Activated CD8-positive, alpha-beta T cell treated with anti-CD3 and anti-CD28 coated beads for 36 hours (primary cell): ENCODE measurements at regions not wholly inside any gene's neighbourhood (a gene's known extent, or its start where the extent isn't known, plus 50 kb on each side); places are given as distances from the start of the nearest gene placed in this dataset.
A peak's percentile ranks its signal among the peaks of the same experiment; 100 is the strongest.

Experiments used
- ATAC-seq: fragments of 200-7000 bp; cut with Tn5 transposase; one replicate; pipeline ENCODE4 v1.10.0; 2021; ENCODE audit warnings: mild to moderate bottlenecking, moderate library complexity
- CTCF ChIA-PET: fragments of 350-600 bp; sonication (Branson Sonifier 250); formaldehyde crosslinking; loops from one replicate; lab custom pipeline; 2021; ENCODE audit warnings: antibody characterized with exemption; lab: Charles Lee
- POLR2A ChIA-PET: fragments of 350-600 bp; sonication (Branson Sonifier 250); formaldehyde crosslinking; loops from one replicate; lab custom pipeline; 2021; ENCODE audit warnings: antibody characterized with exemption; lab: Charles Lee
- DNase-seq: peaks from one replicate; pipeline ENCODE4 v3.0.0-alpha.2; 2020
- H3K27ac Mint-ChIP-seq: one replicate; pipeline ENCODE4 v1.8.0; 2021; ENCODE audit warnings: mild to moderate bottlenecking, mixed read lengths
- H3K27me3 Mint-ChIP-seq: one replicate; pipeline ENCODE4 v1.8.0; 2021; ENCODE audit warnings: mixed read lengths
- H3K36me3 Mint-ChIP-seq: one replicate; pipeline ENCODE4 v1.8.0; 2021; ENCODE audit warnings: low read depth, mixed read lengths
- H3K4me1 Mint-ChIP-seq: one replicate; pipeline ENCODE4 v1.8.0; 2021; ENCODE audit warnings: low read depth, mixed read lengths
- H3K4me3 Mint-ChIP-seq: one replicate; pipeline ENCODE4 v1.8.0; 2021; ENCODE audit warnings: mild to moderate bottlenecking, moderate library complexity, mixed read lengths
- H3K9me3 Mint-ChIP-seq: one replicate; pipeline ENCODE4 v1.8.0; 2021; ENCODE audit warnings: mixed read lengths
- intact Hi-C: fragments of 100-400 bp; cut with micrococcal nuclease; formaldehyde crosslinking; loops from one replicate; pipeline ENCODE4 v1.10.0; 2022
- TF ChIP-seq, protein P1 (sequence below): fragments of 200-600 bp; IDR thresholded peaks from one replicate; pipeline ENCODE4 v1.8.0; 2022; ENCODE audit warnings: antibody characterized with exemption, mild to moderate bottlenecking

DNA sequence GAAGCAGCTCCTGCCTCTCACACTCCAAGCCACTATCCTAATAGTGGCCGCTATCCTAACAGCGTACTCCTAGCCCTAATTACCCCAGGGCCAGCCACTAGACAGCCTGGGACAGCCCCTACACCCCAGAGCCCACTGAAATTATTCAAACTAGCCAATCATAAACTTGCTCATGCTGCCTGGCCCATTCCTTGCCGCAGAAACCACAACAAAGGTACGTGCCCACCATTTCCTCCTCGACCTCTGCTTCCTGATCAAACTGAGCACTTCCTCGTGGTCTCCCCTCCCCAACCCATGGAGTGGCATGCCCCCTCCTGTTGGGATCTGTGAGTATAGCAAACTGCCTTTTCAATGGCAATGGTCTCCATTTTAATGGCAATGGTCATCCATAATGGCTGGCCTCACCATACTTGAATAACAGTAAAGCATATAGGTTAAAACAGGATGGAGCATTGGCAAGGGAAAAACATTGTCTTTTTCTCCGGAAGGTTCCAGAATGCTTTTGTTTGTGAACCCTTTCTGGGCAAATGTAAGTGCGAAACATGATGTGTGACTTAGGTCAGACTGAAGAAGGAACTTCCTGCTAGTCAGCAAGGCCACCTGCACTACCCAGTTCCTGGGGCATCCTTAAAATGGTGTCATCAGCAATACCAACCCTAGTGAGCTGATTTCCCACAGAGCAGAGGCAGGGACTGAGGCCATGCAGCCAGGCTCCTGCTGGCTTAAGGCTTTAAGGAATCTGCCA is 107.1 kb upstream of the ATP6AP2 start:
- ChIA-PET CTCF (no interaction called here), POLR2A (interaction anchor here (0.5 kb wide), 1 partner anchor 16 kb away, joined by 3 read pairs; no protein-coding TSS in a partner anchor)
- H3K4me3 Mint-ChIP-seq = no peak overlapping the region
- DNase-seq = peak; percentile 50
- no peaks in the 10 kb centered on the region for H3K36me3 Mint-ChIP-seq
- peak; percentile 48 for ATAC-seq
- TF ChIP-seq, protein P1, sequence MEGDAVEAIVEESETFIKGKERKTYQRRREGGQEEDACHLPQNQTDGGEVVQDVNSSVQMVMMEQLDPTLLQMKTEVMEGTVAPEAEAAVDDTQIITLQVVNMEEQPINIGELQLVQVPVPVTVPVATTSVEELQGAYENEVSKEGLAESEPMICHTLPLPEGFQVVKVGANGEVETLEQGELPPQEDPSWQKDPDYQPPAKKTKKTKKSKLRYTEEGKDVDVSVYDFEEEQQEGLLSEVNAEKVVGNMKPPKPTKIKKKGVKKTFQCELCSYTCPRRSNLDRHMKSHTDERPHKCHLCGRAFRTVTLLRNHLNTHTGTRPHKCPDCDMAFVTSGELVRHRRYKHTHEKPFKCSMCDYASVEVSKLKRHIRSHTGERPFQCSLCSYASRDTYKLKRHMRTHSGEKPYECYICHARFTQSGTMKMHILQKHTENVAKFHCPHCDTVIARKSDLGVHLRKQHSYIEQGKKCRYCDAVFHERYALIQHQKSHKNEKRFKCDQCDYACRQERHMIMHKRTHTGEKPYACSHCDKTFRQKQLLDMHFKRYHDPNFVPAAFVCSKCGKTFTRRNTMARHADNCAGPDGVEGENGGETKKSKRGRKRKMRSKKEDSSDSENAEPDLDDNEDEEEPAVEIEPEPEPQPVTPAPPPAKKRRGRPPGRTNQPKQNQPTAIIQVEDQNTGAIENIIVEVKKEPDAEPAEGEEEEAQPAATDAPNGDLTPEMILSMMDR = no peak
- H3K4me1 Mint-ChIP-seq = peaks cover 28% of the 10 kb centered on the region
- intact Hi-C loops = no loop called here
- no peaks in the 10 kb centered on the region for H3K9me3 Mint-ChIP-seq
- no peaks in the 10 kb centered on the region for H3K27me3 Mint-ChIP-seq
- H3K27ac Mint-ChIP-seq = no peak overlapping the region

DNA sequence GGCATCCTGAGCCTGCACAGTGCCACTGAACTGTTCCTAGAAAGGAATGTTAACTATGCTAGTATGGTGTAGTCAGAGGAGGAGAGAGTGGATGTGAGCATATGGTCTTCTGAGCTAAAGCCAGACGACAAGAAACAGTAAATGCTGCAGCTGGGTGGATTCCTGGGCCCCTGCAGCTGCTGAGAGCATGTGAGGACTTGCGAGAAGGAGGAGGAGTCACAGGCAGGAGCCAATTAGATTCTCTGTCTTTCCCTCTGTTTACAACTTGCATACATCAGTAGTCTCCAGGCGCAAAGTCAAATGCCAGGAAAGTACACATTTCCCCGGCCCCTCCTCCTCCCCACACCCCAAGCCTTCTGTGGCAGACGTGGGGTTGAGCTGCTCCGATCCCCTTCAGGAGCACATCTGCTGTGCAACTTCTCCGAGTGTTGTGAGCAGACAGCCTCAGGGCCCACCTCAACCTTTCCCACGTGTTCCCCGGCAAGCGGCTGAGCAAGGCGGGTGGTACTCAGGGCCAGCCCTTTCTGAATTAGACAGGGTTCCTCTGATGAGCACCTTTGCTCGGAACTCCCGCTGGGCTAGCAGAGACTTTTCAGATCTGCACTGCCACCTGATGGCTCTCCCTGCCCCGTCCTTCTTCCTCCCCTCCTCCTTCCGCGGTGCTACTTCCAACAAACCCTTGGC is 108.7 kb upstream of the ATP6AP2 start:
- Mint-ChIP-seq H3K4me1 (peaks cover 30% of the 10 kb centered on the region), H3K27ac (no peak overlapping the region), H3K36me3 (no peaks in the 10 kb centered on the region), H3K9me3 (no peaks in the 10 kb centered on the region), H3K4me3 (peak overlapping the region; percentile 34), H3K27me3 (no peaks in the 10 kb centered on the region)
- ChIA-PET POLR2A (no interaction called here), CTCF (no interaction called here)
- ATAC-seq (peak; percentile 60), DNase-seq (peak; percentile 42)
- intact Hi-C loops = no loop called here
- TF ChIP-seq, protein P1 = no peak

DNA sequence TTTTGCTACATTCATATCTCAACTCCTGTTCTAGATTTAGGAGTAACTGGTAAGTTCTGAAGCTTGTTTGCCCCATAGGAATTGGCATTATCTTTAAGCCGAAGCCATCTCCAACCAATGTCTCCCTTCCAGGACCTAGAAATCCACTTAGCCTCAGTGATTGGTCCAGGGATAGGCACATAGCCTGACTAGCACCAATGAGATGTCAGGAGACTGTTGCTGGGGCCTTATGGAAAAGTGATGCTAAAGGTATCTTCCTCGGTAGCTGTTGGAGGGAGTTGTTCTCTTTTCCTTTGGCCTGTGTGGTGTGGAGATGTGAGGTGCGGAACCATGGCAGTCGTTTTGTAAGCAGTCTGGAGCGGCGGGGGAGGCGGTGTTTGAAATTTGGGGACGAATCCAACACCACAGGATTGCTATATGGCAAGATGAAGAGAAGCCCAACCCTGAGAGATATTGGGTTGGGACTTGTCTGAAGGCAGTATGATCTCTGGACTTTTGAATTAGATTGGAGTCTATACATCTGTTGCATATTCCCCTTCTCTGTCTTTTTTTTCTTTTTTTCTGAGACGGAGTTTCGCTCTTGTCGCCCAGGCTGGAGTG is 109.8 kb upstream of the ATP6AP2 start:
- intact Hi-C loops = no loop called here
- Mint-ChIP-seq H3K27me3 (no peaks in the 10 kb centered on the region), H3K36me3 (no peaks in the 10 kb centered on the region), H3K4me3 (no peak overlapping the region), H3K9me3 (no peaks in the 10 kb centered on the region), H3K27ac (no peak overlapping the region), H3K4me1 (peaks cover 30% of the 10 kb centered on the region)
- CTCF ChIA-PET = no interaction called here
- POLR2A ChIA-PET = no interaction called here
- DNase-seq (no peak), ATAC-seq (no peak)
- TF ChIP-seq, protein P1 = no peak

DNA sequence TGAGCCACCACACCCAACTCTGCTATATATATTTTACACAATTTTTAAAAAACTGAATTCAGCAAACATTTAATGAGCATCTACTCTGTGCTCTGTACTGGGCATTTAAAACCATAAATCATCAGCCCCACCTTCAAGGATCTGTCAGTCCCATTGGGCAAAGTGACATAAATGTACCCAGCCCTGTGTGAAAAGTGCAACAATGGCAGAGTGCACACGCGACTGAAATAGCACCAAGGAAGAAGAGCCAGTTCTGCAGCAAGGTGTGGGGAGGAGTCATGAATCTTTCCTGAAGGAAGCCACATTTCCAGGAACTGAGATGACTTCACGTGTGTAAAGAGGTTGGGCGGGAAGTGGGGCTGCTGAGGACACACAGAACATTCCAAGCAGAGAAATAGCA is 111.5 kb upstream of the ATP6AP2 start:
- DNase-seq (no peak), ATAC-seq (no peak)
- Mint-ChIP-seq H3K27me3 (no peaks in the 10 kb centered on the region), H3K36me3 (no peaks in the 10 kb centered on the region), H3K4me3 (no peak overlapping the region), H3K27ac (no peak overlapping the region), H3K4me1 (peaks cover 38% of the 10 kb centered on the region), H3K9me3 (no peaks in the 10 kb centered on the region)
- TF ChIP-seq, protein P1 = no peak
- POLR2A ChIA-PET = no interaction called here
- intact Hi-C loops = no loop called here
- CTCF ChIA-PET = no interaction called here
